Stimulated activated CD8-positive, alpha-beta memory T cell treated with anti-CD3 and anti-CD28 coated beads, Interleukin-12 subunit alpha, Interleukin-12 subunit beta, amount 100 ng/mL, for 24 hours (primary cell): ENCODE measurements at regions not wholly inside any gene's neighbourhood (a gene's known extent, or its start where the extent isn't known, plus 50 kb on each side); places are given as distances from the start of the nearest gene placed in this dataset.
"Not testable (repeated sequence)": the region's sequence is repeated elsewhere in the genome, so short reads cannot be mapped to it uniquely, and the experiment has no call there.

Source experiments
- DNase-seq: peaks from one replicate; pipeline ENCODE4 v3.0.0-alpha.2; 2020; ENCODE audit errors: extremely low read depth

DNA sequence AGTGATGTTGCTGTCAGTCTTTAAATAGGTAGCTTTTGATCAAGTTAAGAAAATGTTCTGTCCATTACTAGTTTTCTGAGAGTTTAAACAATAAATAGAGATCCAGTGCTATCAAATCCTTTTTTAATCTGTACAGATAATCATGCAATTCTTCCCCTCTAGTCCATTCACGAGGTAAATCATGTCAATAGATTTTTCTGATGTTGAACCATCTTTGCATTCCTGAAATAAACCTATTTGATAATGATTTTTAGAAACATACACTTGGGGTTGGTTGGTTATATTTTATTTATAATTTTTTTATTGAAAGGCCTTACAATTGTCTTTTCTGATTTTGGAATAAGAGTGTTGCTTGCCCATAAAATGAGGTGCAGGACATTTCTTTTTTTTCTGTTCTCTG lies 95.0 kb downstream of the FAM53A start:
- DNase-seq = no peak

DNA sequence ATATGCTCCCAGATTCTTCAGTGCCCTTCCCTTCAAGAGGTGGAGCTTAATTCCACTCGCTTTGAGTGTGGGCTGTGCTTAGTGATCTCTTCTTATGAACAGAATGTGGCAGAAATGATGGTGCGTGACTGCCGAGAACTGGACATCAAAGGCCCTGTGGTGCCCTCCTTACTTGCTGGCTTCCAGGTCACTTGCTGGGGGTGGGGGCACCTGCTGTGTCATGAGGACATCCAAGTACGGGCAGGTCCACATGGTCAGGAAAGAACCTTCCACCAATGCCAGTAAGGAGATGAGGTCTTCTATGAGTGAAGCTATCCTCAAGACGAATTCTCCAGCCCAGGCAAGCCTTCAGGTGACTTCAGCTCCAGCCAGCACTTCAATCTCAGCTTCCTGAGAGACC lies 95.8 kb downstream of the FAM53A start:
- DNase-seq = no peak

DNA sequence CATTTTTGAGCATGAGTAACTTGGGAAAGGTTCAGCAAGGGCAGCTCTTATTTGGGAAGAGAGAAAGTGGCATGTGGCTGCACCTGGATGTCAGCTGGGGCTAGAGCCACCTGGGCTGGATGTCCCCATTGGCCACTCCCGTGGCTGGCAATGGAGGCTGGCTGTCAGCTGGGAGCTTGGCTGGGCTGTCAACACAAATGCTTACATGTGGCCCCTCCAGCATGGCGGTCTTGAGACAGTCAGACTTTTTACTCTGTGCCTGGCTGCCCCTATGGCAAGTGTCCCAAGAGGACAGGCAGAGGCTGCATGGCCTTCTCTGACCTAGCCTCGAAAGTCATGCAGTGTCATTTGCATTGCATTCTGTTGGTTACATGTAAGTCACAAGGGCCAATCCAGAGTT lies 99.6 kb downstream of the FAM53A start:
- DNase-seq = no peak

DNA sequence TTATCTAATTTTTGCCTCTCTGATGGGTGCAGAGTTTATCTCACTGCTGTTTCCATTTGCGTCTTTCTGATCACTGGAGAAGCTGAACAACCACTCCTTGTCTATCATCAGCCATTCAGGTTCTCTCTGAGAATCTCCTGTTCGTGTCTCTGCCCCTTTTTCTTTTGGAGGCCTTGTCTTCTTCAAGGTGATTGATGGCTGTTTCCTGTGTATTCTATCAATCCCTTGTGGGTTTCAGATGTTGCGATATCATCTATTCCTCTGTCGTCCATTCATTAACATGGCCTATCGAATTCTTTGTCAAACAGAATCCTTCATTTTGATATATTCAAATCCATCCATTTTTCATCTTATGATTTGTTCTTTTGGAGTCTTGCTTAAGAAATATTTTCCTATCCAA lies 100.3 kb downstream of the FAM53A start:
- no peak for DNase-seq

DNA sequence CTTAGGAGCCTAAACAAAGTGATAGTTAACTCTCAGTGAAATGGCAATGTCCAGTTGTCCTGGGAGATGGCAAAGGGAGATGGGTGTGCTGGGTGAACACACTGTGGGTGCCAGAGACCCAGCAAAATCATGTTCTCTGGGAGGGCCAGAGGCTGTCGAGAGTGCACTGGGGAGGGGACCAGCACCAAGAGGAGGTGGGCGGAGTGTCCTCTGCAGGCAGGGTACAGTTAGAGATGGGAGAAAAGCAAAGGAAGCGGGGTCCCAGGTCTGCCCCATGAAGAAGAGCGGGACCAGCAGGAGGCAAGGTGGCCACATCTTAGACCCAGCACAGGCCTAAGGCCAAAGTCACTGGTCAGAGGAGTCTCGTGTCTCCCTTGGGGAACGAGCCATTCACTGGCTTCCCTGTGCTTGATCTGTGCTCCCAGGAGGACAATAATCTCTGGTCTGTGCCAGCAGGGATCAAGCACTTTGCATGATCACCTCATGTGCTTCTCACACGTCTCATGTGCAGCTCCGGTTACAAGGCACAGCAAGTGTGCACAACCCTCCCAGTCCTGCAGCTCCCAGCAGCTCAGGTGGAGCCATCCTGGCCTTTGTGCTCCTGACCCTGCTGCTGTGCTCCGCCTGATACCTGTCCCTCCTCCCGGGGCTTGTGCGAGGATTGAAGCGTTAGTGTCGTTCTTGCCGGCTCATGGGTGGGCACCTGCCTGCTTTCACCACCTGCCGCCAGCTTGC lies 100.9 kb downstream of the FAM53A start:
- no peak for DNase-seq

DNA sequence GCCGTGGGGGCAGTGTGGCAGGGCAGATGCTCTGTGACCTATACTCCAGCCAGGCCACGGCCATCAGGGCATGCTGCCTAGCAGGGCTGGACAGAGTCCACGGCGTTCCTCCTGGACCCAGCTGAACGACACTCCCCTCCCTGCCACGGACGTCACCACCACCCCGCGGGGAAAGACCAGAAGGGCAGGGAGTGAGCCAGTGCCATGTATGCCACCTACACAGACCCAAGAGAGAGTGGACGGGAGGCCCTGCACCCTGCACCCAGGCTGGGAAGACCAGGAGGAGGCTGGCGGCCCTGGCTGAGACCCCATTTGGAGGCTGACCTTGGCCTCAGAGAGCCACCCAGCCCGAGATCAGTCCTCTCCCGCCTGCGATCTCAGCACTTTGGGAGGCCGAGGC lies 101.9 kb downstream of the FAM53A start:
- no peak for DNase-seq

DNA sequence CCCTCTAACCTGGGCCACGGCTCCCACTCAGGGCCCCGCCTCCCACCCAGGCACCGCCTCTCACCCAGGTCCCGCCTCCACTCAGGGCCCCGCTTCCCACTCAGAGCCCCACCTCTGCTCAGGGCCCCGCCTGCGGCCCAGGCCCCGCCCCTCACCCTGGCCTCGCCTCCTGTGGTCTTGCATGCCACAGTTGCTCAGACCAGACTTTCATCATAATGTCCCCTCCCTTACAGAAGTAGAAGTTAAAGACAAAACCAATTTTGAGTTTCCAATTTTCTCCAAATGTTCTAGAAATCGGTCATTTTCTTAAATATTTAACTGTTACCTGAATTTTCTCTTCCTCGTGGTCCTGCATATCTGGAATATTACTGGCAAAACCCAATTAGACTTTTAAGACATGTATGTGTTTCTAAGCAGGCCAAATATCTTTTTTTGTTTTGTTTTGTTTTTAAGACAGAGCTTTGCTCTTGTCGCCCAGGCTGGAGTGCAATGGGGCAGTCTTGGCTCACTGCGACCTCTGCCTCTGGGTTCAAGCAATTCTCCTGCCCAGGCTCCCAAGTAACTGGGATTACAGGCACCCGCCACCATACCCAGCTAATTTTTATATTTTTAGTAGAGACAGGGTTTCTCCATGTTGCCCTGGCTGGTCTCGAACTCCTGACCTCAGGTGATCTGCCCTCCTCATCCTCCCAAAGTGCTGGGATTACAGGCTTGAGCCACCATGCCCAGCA lies 102.8 kb downstream of the FAM53A start:
- peak; percentile 60 for DNase-seq

DNA sequence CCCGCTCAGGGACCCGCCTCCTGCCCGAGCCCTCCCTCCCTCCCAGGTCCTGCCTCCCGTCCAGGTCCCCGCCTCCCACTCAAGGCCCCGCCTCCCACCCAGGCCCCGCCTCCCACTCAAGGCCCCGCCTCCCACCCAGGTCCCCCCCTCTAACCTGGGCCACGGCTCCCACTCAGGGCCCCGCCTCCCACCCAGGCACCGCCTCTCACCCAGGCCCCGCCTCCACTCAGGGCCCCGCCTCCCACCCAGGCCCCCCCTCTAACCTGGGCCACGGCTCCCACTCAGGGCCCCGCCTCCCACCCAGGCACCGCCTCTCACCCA lies 103.5 kb downstream of the FAM53A start:
- not testable (repeated sequence) for DNase-seq

DNA sequence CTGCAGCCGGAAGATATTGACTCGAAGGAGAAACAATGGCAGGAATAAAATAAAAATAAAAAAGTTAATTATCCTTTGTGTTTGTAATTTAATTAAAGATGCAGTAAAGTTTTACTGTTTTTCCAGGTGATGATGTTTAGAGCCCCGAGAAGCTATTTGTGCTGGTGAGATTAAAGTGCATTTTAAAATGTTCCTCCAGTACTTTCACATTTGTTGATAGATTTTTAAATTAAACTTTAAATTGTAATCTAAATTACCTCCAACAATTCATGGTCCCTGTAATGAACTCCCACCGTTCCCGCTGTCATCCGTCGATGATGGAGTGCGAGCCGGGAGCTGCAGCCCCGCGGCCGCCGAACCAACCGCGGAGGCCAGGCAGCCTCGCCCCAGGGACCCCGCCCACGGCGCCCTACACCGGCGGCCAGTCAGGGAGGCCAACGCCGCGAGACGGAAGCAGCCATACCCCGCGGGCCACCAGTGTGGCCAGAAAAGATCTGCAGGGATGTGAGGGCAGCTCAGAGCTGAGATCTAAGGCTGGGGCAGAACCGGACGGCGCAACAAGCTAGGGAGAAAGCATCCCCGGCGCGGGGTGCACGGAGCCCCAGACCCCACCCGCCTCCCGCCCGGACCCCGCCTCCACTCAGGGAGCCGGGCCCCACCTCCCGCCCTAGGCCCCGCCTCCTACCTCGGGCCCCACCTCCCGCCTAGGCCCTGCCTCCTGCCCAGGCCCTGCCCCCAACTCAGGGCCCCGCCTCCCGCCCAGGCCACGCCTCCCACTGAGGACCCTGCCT lies 104.0 kb downstream of the FAM53A start:
- DNase-seq = peak; percentile 71

DNA sequence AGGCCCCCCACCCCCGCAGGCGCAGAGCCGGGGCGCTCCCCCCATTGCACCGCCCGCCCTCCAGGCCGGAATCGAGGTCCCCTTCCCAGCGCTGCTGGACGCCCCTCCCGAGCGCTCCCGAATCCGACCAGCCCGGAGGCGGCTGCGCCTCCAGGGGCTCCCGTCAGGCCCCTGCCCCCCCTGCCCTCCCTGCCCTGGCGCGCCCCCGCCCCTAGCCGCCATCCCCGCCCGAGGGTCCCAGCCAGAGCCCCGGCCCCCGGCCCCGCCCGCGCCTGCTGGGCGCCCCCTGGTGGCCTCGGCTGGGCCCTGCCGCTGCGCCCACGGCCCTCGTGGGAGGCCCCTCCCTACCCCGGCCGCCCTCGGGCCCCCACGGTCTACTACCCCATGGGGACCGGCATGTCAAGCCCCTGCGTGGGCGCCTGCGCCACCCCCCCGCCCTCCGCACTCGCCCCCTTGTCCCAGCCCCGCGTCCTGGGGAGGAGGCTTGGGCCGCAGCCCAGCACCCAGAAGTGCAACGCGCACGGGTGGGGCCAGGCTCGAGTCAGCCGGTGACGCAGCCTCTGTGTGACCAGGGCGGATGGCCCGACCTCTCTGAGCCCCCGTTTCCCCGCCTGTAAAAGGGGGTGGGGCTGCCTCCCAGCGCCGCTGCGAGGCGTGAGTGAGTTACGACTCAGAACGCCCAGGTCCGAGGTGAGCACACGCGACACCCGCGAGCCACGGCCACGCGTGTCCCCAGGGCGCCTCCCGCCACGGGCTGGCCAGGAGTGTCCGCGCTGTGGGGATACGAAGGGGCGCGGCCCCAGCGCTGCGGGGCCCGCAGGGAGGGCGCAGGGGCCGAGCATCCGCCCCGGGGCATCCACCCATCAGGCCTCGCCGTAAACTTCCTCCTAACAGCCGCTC lies 104.9 kb downstream of the FAM53A start:
- DNase-seq = peak; percentile 45

DNA sequence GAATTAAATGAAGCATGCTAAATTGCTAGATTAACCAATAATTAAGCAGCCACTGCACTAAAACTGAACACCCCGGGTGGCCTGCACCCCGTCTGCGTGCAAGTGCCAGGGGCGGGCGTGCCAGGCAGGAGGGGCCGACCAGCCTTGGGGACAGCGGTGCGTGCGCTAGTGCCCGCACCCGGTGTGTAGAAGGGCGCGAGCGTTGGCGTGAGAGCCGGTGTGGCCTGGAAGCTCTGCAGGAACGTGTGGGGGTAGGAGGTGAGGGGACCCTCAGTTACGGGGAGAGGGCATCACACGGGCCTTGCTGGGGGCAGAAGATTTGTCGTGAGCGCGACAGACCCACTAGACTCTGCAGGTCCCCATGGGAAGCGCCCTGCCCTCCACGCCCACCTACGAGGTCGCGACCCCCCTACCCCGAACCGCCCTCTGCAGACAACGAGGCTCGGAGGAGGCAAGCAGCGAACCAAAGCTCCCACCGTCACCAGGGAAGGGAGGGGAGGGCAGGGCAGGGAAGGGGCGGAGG lies 105.8 kb downstream of the FAM53A start:
- DNase-seq = no peak

DNA sequence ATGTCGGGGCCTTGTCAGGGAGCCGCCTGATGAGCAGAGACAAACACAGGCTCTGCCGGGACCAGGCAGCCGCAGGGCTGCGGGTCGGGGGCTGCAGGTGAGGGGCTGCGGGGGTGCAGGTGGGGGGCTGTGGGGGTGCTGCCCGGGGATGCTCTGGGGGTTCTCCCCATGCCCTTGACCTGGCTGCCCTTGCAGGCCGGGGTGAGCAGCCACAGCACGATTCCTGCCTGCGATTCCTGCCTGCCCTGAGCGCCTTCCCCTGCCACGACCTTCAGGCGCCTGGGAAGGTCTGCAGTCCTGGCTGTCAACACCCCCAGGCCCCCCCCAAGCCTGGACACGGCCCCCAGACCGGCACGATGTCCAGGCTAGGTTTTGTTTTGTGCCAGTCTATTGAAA lies 106.3 kb downstream of the FAM53A start:
- DNase-seq = no peak

DNA sequence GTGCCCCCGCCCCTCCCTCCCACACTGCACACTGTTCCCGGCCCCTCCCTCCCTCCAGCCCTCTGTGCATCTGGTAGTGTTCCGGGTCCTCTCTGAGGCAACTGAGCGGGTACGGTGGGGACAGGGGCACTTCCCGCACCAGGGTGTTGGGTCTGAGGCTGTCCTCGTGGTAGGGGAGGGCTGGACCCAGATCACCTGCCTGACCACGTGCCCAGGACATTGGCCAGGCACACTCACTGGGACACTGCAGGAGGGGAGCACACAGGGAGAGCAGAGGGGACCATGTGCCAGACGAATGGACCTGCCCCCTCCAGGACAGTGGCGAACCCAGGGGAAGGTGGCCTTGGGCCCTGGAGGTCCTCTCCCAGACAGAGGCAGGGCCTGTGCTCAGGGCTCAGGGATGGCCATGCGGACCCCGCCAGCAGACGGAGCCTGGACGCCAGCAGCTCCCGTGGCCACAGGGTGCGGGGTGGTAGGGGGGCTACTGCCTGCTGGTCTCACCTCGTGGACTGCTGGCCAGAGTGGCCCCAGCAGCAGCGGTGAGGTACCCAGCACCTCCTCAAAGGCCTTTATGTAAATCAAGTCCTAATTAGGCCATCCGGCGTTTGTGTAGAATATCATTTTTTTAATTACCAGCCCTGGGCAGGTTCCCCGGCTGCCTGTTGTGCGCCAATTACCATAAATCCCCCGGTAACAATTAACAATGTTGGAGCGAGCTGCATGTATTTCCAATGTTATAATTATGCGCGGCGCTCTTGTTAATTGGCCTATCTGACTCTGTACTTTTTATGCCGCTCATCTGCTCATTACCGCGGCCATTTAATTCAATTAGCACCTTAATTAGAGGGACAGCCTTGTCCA lies 106.9 kb downstream of the FAM53A start:
- no peak for DNase-seq

DNA sequence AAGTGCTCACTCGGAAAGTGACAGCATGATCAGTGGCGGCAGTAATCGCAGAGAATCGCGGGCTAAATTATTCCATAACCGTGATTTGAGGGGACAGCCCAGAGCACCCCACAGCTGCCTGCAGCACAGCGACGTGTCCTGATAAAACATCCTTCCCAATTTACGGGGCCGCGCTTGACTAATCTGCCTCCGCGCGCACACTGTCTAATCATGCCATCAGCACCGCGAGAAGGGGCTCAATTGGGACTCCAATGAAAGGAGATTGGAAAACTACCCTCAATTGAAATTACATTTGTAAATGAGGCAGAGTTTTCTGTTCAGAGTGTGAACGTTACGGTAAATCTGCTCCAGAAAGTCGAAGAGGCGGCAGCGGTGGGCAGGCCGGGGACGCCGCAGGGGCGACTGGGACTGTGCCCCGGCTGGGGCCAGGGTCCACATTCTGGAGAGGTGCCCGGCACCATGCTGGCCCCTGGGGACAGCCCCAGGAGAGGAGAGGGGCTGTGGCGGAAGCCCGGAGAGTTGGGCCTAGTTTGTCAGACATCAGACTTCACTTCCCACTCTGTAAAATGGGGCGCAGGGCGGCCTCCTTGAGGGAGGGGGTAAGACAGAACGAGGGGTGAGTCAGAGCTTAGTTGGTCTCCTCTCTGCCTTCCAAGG lies 107.7 kb downstream of the FAM53A start:
- no peak for DNase-seq

DNA sequence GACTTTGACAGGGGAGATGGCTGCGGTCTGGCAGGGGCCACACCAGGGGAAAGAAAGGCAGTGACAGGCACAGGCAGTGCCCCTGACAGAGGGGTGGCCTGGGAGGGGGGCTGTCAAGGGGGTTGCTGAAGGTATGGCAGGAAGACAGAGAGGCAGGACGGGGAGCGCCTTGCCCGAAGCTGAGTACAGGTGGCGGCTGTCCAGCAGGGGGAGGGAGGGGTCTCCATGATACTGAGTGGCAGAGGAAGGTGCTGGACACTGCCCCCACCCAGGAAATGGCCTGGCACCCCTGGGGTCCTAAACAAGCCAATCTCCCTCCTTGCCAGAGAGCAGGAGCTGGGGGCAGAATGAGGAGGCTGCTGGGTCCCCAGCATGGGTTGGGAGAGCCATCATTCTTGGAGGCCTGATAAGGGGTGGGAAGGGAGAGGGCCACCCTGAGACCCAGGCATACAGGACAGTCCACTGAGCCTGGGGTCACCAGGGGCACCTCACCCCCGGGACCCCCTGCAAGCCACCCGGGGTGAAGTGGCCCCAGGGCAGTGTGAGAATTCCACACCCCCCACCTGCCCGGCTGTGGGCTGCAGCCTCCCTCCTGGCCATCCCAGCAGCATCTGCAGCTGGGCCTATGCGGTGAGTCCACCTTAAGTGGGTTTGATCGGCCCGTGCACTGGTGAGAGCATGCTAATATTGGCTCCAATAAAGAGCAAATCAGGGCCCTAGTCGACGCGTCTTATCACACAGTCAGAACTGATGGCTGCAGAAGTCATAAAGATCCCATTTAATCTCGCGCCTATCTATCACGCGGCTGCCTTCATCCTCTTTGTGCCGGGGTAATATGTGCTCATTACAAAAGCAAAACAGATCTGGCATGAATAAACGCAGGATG lies 108.5 kb downstream of the FAM53A start:
- DNase-seq = no peak

DNA sequence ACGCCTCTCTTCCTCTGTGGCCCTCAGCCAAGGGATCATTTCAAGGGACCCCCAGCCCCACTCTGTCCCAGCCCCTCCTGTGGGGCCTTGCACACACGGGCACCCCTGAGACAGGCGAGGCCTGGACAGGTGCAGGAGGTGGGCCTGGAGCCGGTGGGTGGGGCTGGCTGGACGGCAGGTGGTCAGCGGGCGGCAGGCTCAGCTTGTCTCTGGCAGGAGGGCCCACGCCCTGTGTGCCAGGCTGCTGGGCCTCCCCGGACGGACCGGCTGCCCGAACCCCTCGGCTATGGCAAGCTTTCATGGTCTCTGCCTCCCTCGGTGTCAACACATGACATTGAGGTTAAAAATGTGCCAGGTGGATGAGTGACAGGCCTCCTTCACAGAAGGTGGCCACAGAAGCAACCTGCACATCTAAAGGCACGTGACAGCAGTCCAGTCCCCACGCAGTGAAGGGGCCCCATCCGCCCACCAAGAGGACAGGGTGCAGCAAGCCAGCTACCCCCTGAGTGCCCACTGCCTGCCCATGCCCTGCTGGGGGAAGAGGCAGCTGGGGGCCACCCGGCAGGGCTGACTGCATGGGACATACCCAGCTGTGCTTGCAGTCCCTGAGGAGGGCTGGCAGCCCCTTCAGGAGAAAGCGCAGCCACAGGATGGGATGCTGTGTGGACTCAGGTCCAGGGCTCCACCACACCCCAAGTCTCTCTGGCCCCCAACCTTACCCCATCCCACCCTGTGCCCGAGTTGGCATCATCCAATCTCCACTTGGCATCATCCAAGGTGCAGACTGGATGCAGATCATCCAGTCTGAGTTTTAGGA lies 109.3 kb downstream of the FAM53A start:
- no peak for DNase-seq

DNA sequence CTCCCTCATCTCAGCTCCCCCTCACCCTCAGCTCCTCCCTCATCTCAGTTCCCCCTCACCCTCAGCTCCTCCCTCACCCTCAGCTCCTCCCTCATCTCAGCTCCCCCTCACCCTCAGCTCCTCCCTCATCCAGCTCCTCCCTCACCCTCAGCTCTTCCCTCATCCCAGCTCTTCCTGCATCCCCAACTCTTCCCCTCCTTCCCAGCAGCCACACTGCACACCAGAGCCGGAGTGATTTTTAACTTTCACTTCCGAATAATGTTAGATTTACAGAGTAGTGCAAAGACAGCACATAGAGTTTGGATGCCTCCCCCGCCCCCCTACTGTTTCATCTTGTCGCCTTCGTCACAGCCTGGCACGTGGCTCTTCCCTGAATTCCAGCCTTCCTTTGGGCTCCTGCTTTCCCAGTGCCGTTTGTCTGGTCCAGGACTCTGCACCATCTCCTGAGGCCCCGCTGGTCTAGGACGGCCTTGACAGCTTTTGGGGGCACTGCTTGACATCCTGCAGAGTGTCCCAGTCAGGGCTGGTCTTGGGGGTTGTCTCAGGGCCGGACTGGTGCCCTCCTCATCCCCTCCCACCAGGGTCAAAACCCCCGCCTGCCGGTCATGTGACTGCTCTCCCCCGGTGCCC lies 110.2 kb downstream of the FAM53A start:
- no peak for DNase-seq
